H1 (cell line): ENCODE measurements at regions not wholly inside any gene's neighbourhood (a gene's known extent, or its start where the extent isn't known, plus 50 kb on each side); places are given as distances from the start of the nearest gene placed in this dataset.

Source experiments
- CTCF ChIA-PET: fragments of 300-600 bp; sonication (Branson Sonifier 250); formaldehyde crosslinking; loops from one replicate; lab custom pipeline; 2021; ENCODE audit not compliant: partially characterized antibody; lab: Charles Lee
- POLR2A ChIA-PET: fragments of 300-600 bp; sonication (Branson Sonifier 250); formaldehyde crosslinking; loops from one replicate; lab custom pipeline; 2021; ENCODE audit warnings: inconsistent platforms; ENCODE audit not compliant: partially characterized antibody; lab: Charles Lee
- DNase-seq, 2 experiments: peaks; one replicate each; pipeline versions ENCODE4 v3.0.0 to v3.0.0-alpha.2; 2010 to 2022; ENCODE audit warnings: low spot score in 2 of 2, low read depth in 1 of 2, mixed read lengths in 1 of 2
- FAIRE-seq: peaks from 2 replicates; lab custom pipeline; 2011; peaks lifted over from hg19 to GRCh38; lab: Jason Lieb, UNC
- H2AFZ ChIP-seq: 2 replicates; pipeline ENCODE4 v1.8.1; 2012; ENCODE audit warnings: low read length, inconsistent platforms
- H2AK5ac ChIP-seq: 2 replicates; pipeline ENCODE4 v1.6.1; 2013; ENCODE audit warnings: low read depth, low read length
- H2BK120ac ChIP-seq: replicated peaks from 2 replicates; pipeline ENCODE3; 2013; ENCODE audit warnings: low read depth, low read length, inconsistent platforms
- H2BK12ac ChIP-seq: 2 replicates; pipeline ENCODE4 v1.6.1; 2013; ENCODE audit warnings: low read depth, low read length
- H2BK15ac ChIP-seq: 2 replicates; pipeline ENCODE4 v1.6.1; 2013; ENCODE audit warnings: low read length
- H2BK20ac ChIP-seq: 2 replicates; pipeline ENCODE4 v1.6.1; 2013; ENCODE audit warnings: low read length
- H2BK5ac ChIP-seq: 2 replicates; pipeline ENCODE4 v1.6.1; 2013; ENCODE audit warnings: low read depth, low read length
- H3K14ac ChIP-seq: 2 replicates; pipeline ENCODE4 v1.6.1; 2013; ENCODE audit warnings: inconsistent platforms; ENCODE audit not compliant: insufficient read length
- H3K18ac ChIP-seq: 2 replicates; pipeline ENCODE4 v1.6.1; 2013; ENCODE audit warnings: low read length; ENCODE audit errors: extremely low read depth
- H3K23ac ChIP-seq: 2 replicates; pipeline ENCODE4 v1.6.1; 2013; ENCODE audit warnings: inconsistent platforms; ENCODE audit not compliant: insufficient read length
- H3K23me2 ChIP-seq: 2 replicates; pipeline ENCODE4 v1.6.1; 2013; ENCODE audit warnings: low read depth, low read length
- H3K27ac ChIP-seq: 2 replicates; pipeline ENCODE4 v1.6.1; 2011; ENCODE audit warnings: low read depth, low read length, inconsistent platforms
- H3K27me3 ChIP-seq, 4 experiments: replicated peaks in 1 of 4; 1 replicate in 1 of 4; 2 replicates in 3 of 4; pipeline versions ENCODE4 v1.6.1 to v1.8.1; 2011 to 2013; ENCODE audit warnings: low read length in 3 of 4, mild to moderate bottlenecking in 3 of 4, inconsistent platforms in 2 of 4, mixed read lengths in 2 of 4, moderate library complexity in 1 of 4; ENCODE audit not compliant: control insufficient read depth in 3 of 4, insufficient read depth in 3 of 4; ENCODE audit errors: extremely low read depth in 1 of 4
- H3K36me3 ChIP-seq, 4 experiments: 2 replicates each; pipeline versions ENCODE4 v1.6.1 to v1.8.1; 2011 to 2013; ENCODE audit warnings: mild to moderate bottlenecking in 4 of 4, low read length in 3 of 4, moderate library complexity in 2 of 4, control low read depth in 1 of 4, inconsistent platforms in 1 of 4; ENCODE audit not compliant: insufficient read depth in 4 of 4, control insufficient read depth in 2 of 4
- H3K4ac ChIP-seq: replicated peaks from 2 replicates; pipeline ENCODE3; 2013; ENCODE audit warnings: low read length, low read depth, mixed read lengths, inconsistent platforms; ENCODE audit not compliant: insufficient read length
- H3K4me1 ChIP-seq, 4 experiments: replicated peaks in 1 of 4; 1 replicate in 1 of 4; 2 replicates in 3 of 4; pipeline versions ENCODE4 v1.6.1 to v1.8.1; 2011 to 2013; ENCODE audit warnings: low read length in 3 of 4, inconsistent platforms in 2 of 4, mixed read lengths in 1 of 4; ENCODE audit not compliant: insufficient read depth in 4 of 4, control insufficient read depth in 3 of 4
- H3K4me2 ChIP-seq, 2 experiments: 2 replicates each; pipeline versions ENCODE4 v1.6.1 to v1.8.1; 2011 to 2013; ENCODE audit warnings: low read depth in 2 of 2, low read length in 2 of 2, control low read depth in 1 of 2, inconsistent platforms in 1 of 2, mild to moderate bottlenecking in 1 of 2; ENCODE audit not compliant: insufficient read depth in 1 of 2
- H3K4me3 ChIP-seq, 4 experiments: fragments of 200-600, 300-600 bp in 1 of 4; sonication (generic), shearing (Covaris generic), sonication (Bioruptor Twin) in 1 of 4; 2 replicates each; pipeline versions ENCODE4 v1.5.1 to v1.8.1; 2011 to 2016; ENCODE audit warnings: low read length in 4 of 4, low read depth in 3 of 4, control low read depth in 2 of 4, inconsistent platforms in 2 of 4, mild to moderate bottlenecking in 2 of 4, mixed read lengths in 1 of 4, moderate library complexity in 1 of 4; ENCODE audit not compliant: insufficient read depth in 2 of 4; ENCODE audit errors: extremely low read depth in 1 of 4
- H3K56ac ChIP-seq: replicated peaks from 2 replicates; pipeline ENCODE3; 2013; ENCODE audit warnings: low read depth, mild to moderate bottlenecking, mixed read lengths, low read length, inconsistent platforms; ENCODE audit not compliant: insufficient read length
- H3K79me1 ChIP-seq: 2 replicates; pipeline ENCODE4 v1.6.1; 2013; ENCODE audit warnings: low read depth, low read length, control low read depth
- H3K79me2 ChIP-seq, 2 experiments: 2 replicates each; pipeline versions ENCODE4 v1.6.1 to v1.8.1; 2012 to 2013; ENCODE audit warnings: low read length in 2 of 2, mild to moderate bottlenecking in 2 of 2, inconsistent platforms in 1 of 2; ENCODE audit not compliant: insufficient read depth in 2 of 2, control insufficient read depth in 1 of 2
- H3K9ac ChIP-seq, 4 experiments: replicated peaks in 1 of 4; 1 replicate in 1 of 4; 2 replicates in 3 of 4; pipeline versions ENCODE4 v1.6.1 to v1.8.1; 2011 to 2013; ENCODE audit warnings: low read depth in 3 of 4, low read length in 3 of 4, control low read depth in 2 of 4, mild to moderate bottlenecking in 2 of 4, moderate library complexity in 2 of 4, inconsistent platforms in 1 of 4; ENCODE audit errors: extremely low read depth in 1 of 4
- H3K9me3 ChIP-seq, 2 experiments: 2 replicates each; pipeline versions ENCODE4 v1.6.1 to v1.8.1; 2012 to 2013; ENCODE audit warnings: mild to moderate bottlenecking in 2 of 2, moderate library complexity in 2 of 2, control low read depth in 1 of 2, inconsistent platforms in 1 of 2, low read depth in 1 of 2, low read length in 1 of 2, mixed read lengths in 1 of 2; ENCODE audit not compliant: insufficient read depth in 2 of 2
- H4K20me1 ChIP-seq, 2 experiments: replicated peaks in 1 of 2; 2 replicates each; pipeline versions ENCODE3 to v1.8.1; 2011 to 2013; ENCODE audit warnings: inconsistent platforms in 2 of 2, low read length in 2 of 2, mild to moderate bottlenecking in 1 of 2; ENCODE audit not compliant: insufficient read depth in 2 of 2, control insufficient read depth in 1 of 2
- H4K5ac ChIP-seq: 2 replicates; pipeline ENCODE4 v1.6.1; 2013; ENCODE audit warnings: low read length, low read depth, mixed read lengths, inconsistent platforms; ENCODE audit not compliant: insufficient read length
- H4K8ac ChIP-seq: 2 replicates; pipeline ENCODE4 v1.8.0; 2013; ENCODE audit warnings: mild to moderate bottlenecking, moderate library complexity, low read length, inconsistent platforms; ENCODE audit not compliant: insufficient read depth; ENCODE audit errors: extremely low read depth
- H4K91ac ChIP-seq: replicated peaks from 2 replicates; pipeline ENCODE3; 2013; ENCODE audit warnings: low read length, mixed read lengths, inconsistent platforms; ENCODE audit not compliant: insufficient read length
- ATF2 ChIP-seq: IDR thresholded peaks from 2 replicates; pipeline ENCODE4 v1.6.1; 2012; ENCODE audit warnings: low read length, inconsistent platforms
- CBX8 ChIP-seq: fragments of 300-800, 300-1000 bp; sonication (generic); IDR thresholded peaks from 2 replicates; pipeline ENCODE4 v1.7.1; 2016; ENCODE audit warnings: low read depth, low read length, borderline replicate concordance
- CTBP2 ChIP-seq: IDR thresholded peaks from 2 replicates; pipeline ENCODE4 v1.7.0; 2011; ENCODE audit warnings: borderline replicate concordance, mild to moderate bottlenecking, moderate library complexity, mixed read lengths, low read length; ENCODE audit not compliant: insufficient read depth, insufficient read length
- EZH2 ChIP-seq: fragments of 200-600 bp; sonication (generic); IDR thresholded peaks from 2 replicates; pipeline ENCODE4 v1.7.1; 2012; ENCODE audit warnings: low read depth, mild to moderate bottlenecking, moderate library complexity, low read length, inconsistent platforms; ENCODE audit not compliant: severe bottlenecking
- GTF2F1 ChIP-seq: IDR thresholded peaks from 2 replicates; pipeline ENCODE4 v1.6.1; 2012; ENCODE audit warnings: low read depth, low read length, improper control_type of control experiment, borderline replicate concordance
- JUN ChIP-seq: IDR thresholded peaks from 2 replicates; pipeline ENCODE4 v1.6.1; 2011; ENCODE audit warnings: low read depth, mild to moderate bottlenecking, improper control_type of control experiment, low read length
- KDM1A ChIP-seq: fragments of 200-600, 300-600 bp; sonication (generic); IDR thresholded peaks from 2 replicates; pipeline ENCODE4 v1.7.1; 2016; ENCODE audit warnings: mild to moderate bottlenecking, low read length, borderline replicate concordance
- MAFK ChIP-seq: IDR thresholded peaks from 2 replicates; pipeline ENCODE4 v1.6.1; 2012; ENCODE audit warnings: low read depth, mild to moderate bottlenecking, improper control_type of control experiment, low read length
- POLR2A ChIP-seq, 2 experiments: IDR thresholded peaks; 1 replicate in 1 of 2; 2 replicates in 1 of 2; pipeline ENCODE4 v1.6.1; 2011; ENCODE audit warnings: low read depth in 2 of 2, low read length in 2 of 2, mild to moderate bottlenecking in 2 of 2; ENCODE audit errors: control extremely low read depth in 1 of 2
- RFX5 ChIP-seq: IDR thresholded peaks from 2 replicates; pipeline ENCODE4 v1.6.1; 2011; ENCODE audit warnings: low read depth, low read length, improper control_type of control experiment, borderline replicate concordance
- SP1 ChIP-seq: IDR thresholded peaks from 2 replicates; pipeline ENCODE4 v1.6.1; 2011; ENCODE audit warnings: low read depth, low read length
- TEAD4 ChIP-seq: IDR thresholded peaks from 2 replicates; pipeline ENCODE4 v1.6.1; 2012; ENCODE audit warnings: low read depth, low read length, inconsistent platforms, mixed read lengths
- WGBS, 2 experiments: shearing (Covaris generic) in 1 of 2; methylation state at CpG; one replicate each; pipeline versions ENCODE4 v1.1.6 to v1.1.7; 2013 to 2015; ENCODE audit warnings: low lambda C conversion rate in 2 of 2, mixed read lengths in 2 of 2, inconsistent platforms in 1 of 2, low coverage in 1 of 2, missing lambda C conversion rate in 1 of 2; ENCODE audit not compliant: insufficient replicate concordance in 2 of 2, insufficient coverage in 1 of 2, insufficient read length in 1 of 2; ENCODE audit errors: extremely low coverage in 1 of 2, missing lambda C conversion rate in 1 of 2; 5-methylcytosine and 5-hydroxymethylcytosine counted together
- TF ChIP-seq, protein P1 (sequence below): IDR thresholded peaks from 2 replicates; pipeline ENCODE4 v1.6.1; 2012; ENCODE audit warnings: inconsistent platforms

GRCh38 chr2:7127156-7127555, 209.9 kb downstream of the RNF144A start:
- Histone ChIP-seq H3K9ac (no peak overlapping the region), H2AFZ (no peak overlapping the region), H3K27me3 (no peaks in the 10 kb centered on the region)
- DNase-seq, result no peak
- TF ChIP-seq JUN, result no peak
- TF ChIP-seq, protein P1, sequence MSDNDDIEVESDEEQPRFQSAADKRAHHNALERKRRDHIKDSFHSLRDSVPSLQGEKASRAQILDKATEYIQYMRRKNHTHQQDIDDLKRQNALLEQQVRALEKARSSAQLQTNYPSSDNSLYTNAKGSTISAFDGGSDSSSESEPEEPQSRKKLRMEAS, result no peak
- TF ChIP-seq MAFK, result no peak
- no peak for TF ChIP-seq EZH2
- no peak for TF ChIP-seq GTF2F1
- no peak for TF ChIP-seq CBX8
- TF ChIP-seq TEAD4, result no peak
- TF ChIP-seq RFX5, result no peak
- TF ChIP-seq KDM1A, result no peak
- no peak for TF ChIP-seq POLR2A (IDR thresholded peaks at IDR 0.05; ENCODE audit: control extremely low read depth in 1 of 2, low read depth in 2 of 2, low read length in 2 of 2)
- no peak for TF ChIP-seq CTBP2
- no peak for TF ChIP-seq ATF2
- TF ChIP-seq SP1, result no peak
- TF ChIP-seq, all 59 proteins: peak for 0
- no peak overlapping the region for H2BK120ac ChIP-seq
- no peaks in the 10 kb centered on the region for H3K79me1 ChIP-seq
- CTCF ChIA-PET, result interaction anchor here (0.6 kb wide), 1 partner anchor 843 kb away, joined by 3 read pairs; no protein-coding TSS in a partner anchor
- H4K5ac ChIP-seq, result no peak overlapping the region
- H3K9me3 ChIP-seq, result 0 out of 4 replicates have a peak, but pooled peaks cover 0 to 2% of the 10 kb centered on the region in 2 experiments
- H4K91ac ChIP-seq, result no peak overlapping the region
- POLR2A ChIA-PET, result no interaction called here
- no peak overlapping the region for H3K23ac ChIP-seq
- H3K4me3 ChIP-seq, result no peak overlapping the region
- H3K36me3 ChIP-seq, result no peaks in the 10 kb centered on the region
- WGBS, 2 experiments, result 92% methylated on average over 2 of the region's 2 CpGs; no CpG with 5 or more reads in 1 of the 2 experiments
- no peak overlapping the region for H2BK15ac ChIP-seq
- no peak overlapping the region for H4K8ac ChIP-seq
- H3K27ac ChIP-seq, result no peak overlapping the region
- H3K4me1 ChIP-seq, result no peaks in the 10 kb centered on the region; a peak in 1 of 7 replicates
- H3K79me2 ChIP-seq, result no peaks in the 10 kb centered on the region
- no peak overlapping the region for H2BK12ac ChIP-seq
- H3K4me2 ChIP-seq, result no peak overlapping the region
- no peak for FAIRE-seq
- H3K23me2 ChIP-seq, result no peaks in the 10 kb centered on the region
- H2BK20ac ChIP-seq, result no peak overlapping the region
- H4K20me1 ChIP-seq, result no peaks in the 10 kb centered on the region
- H3K56ac ChIP-seq, result no peak overlapping the region
- no peak overlapping the region for H3K4ac ChIP-seq
- no peak overlapping the region for H2AK5ac ChIP-seq
- H2BK5ac ChIP-seq, result no peak overlapping the region
- H3K18ac ChIP-seq, result no peak overlapping the region
- H3K14ac ChIP-seq, result no peak overlapping the region
